ENCODE measurements at regions not wholly inside any gene's neighbourhood (a gene's known extent, or its start where the extent isn't known, plus 50 kb on each side); places are given as distances from the start of the nearest gene placed in this dataset.

- Histone ChIP-seq H3K4me2 (replicated peaks; ENCODE audit: low read depth, low read length, poor library complexity, severe bottlenecking) (no peak overlapping the region), H3K4me3 (ENCODE audit: control extremely low read depth in 1 of 5, extremely low read depth in 1 of 5, insufficient read depth in 1 of 5, low read depth in 2 of 5, low read length in 4 of 5) (no peak overlapping the region), H3K4me1 (ENCODE audit: control insufficient read depth in 2 of 2, insufficient read depth in 2 of 2, low read length in 2 of 2) (no peaks in the 10 kb centered on the region), H3K36me3 (replicated peaks in 1 of 2; ENCODE audit: control extremely low read depth in 1 of 2, control insufficient read depth in 1 of 2, extremely low read depth in 1 of 2, insufficient read depth in 2 of 2, low read length in 1 of 2) (no peaks in the 10 kb centered on the region), H3K79me2 (ENCODE audit: control insufficient read depth, insufficient read depth, low read length) (no peaks in the 10 kb centered on the region), H3K27me3 (replicated peaks in 1 of 4; ENCODE audit: control extremely low read depth in 1 of 4, control insufficient read depth in 3 of 4, insufficient read depth in 4 of 4, low read length in 3 of 4) (no peaks in the 10 kb centered on the region), H3K27ac (ENCODE audit: low read length in 2 of 2) (no peak overlapping the region), H4K20me1 (ENCODE audit: control insufficient read depth, insufficient read depth, low read length, poor library complexity, severe bottlenecking) (no peaks in the 10 kb centered on the region), H3K9me3 (ENCODE audit: control extremely low read depth in 1 of 3, control insufficient read depth in 2 of 3, insufficient read depth in 1 of 3, low read length in 2 of 3) (peaks cover 0 to 16% (median 14%) of the 10 kb centered on the region in 3 donors), H2AFZ (ENCODE audit: insufficient read depth, low read depth, low read length, poor library complexity, severe bottlenecking) (no peak overlapping the region), H3K9ac (ENCODE audit: low read length) (no peak overlapping the region)
- no peak for ATAC-seq (ENCODE audit: low read depth)
- ChIA-PET POLR2A (no interaction called here), CTCF (no interaction called here)
- WGBS (ENCODE audit: insufficient coverage), result 69% methylated on average over 1 of the region's 5 CpGs
- Mint-ChIP-seq H3K4me3 (no peak overlapping the region), H3K4me1 (no peaks in the 10 kb centered on the region), H3K27me3 (no peaks in the 10 kb centered on the region), H3K27ac (no peak overlapping the region), H3K9me3 (ENCODE audit: insufficient read depth) (peaks cover 8% of the 10 kb centered on the region)
- DNase-seq, result no peak
- TF ChIP-seq CTCF (IDR thresholded peaks at IDR 0.05) (no peak), EZH2 (IDR thresholded peaks at IDR 0.05; ENCODE audit: borderline replicate concordance, insufficient read depth, low read depth, low read length, poor library complexity, severe bottlenecking) (no peak)
- intact Hi-C loops (cut with micrococcal nuclease), result no loop called here
These were observed 93.0 kb upstream of the C2CD4B start for GRCh38 chr15:62257996-62258521.

- no peaks in the 10 kb centered on the region for H3K27me3 Mint-ChIP-seq
- CTCF ChIA-PET, result interaction anchor here (1.8 kb wide), 1 partner anchor 8 kb away, joined by 4 read pairs; no protein-coding TSS in a partner anchor
- 88% methylated on average over 4 of the region's 7 CpGs for WGBS (ENCODE audit: insufficient coverage)
- no peaks in the 10 kb centered on the region for H3K4me1 ChIP-seq (ENCODE audit: control insufficient read depth in 2 of 2, insufficient read depth in 2 of 2, low read length in 2 of 2)
- ATAC-seq (ENCODE audit: low read depth) (no peak), DNase-seq (no peak)
- intact Hi-C loops (cut with micrococcal nuclease), result no loop called here
- H3K4me2 ChIP-seq (replicated peaks; ENCODE audit: low read depth, low read length, poor library complexity, severe bottlenecking), result no peak overlapping the region
- no peaks in the 10 kb centered on the region for H3K4me1 Mint-ChIP-seq
- no peaks in the 10 kb centered on the region for H3K79me2 ChIP-seq (ENCODE audit: control insufficient read depth, insufficient read depth, low read length)
- H3K36me3 ChIP-seq (replicated peaks in 1 of 2; ENCODE audit: control extremely low read depth in 1 of 2, control insufficient read depth in 1 of 2, extremely low read depth in 1 of 2, insufficient read depth in 2 of 2, low read length in 1 of 2), result no peaks in the 10 kb centered on the region
- peaks cover 8% of the 10 kb centered on the region for H3K9me3 Mint-ChIP-seq (ENCODE audit: insufficient read depth)
- H3K9ac ChIP-seq (ENCODE audit: low read length), result no peak overlapping the region
- TF ChIP-seq CTCF (IDR thresholded peaks at IDR 0.05) (no peak), EZH2 (IDR thresholded peaks at IDR 0.05; ENCODE audit: borderline replicate concordance, insufficient read depth, low read depth, low read length, poor library complexity, severe bottlenecking) (no peak)
- no peak overlapping the region for H3K27ac Mint-ChIP-seq
- H3K4me3 ChIP-seq (ENCODE audit: control extremely low read depth in 1 of 5, extremely low read depth in 1 of 5, insufficient read depth in 1 of 5, low read depth in 2 of 5, low read length in 4 of 5), result no peak overlapping the region
- POLR2A ChIA-PET, result no interaction called here
- H4K20me1 ChIP-seq (ENCODE audit: control insufficient read depth, insufficient read depth, low read length, poor library complexity, severe bottlenecking), result no peaks in the 10 kb centered on the region
- no peaks in the 10 kb centered on the region for H3K27me3 ChIP-seq (replicated peaks in 1 of 4; ENCODE audit: control extremely low read depth in 1 of 4, control insufficient read depth in 3 of 4, insufficient read depth in 4 of 4, low read length in 3 of 4)
- H3K9me3 ChIP-seq (ENCODE audit: control extremely low read depth in 1 of 3, control insufficient read depth in 2 of 3, insufficient read depth in 1 of 3, low read length in 2 of 3), result peaks cover 0 to 46% (median 17%) of the 10 kb centered on the region in 3 donors
- no peak overlapping the region for H3K27ac ChIP-seq (ENCODE audit: low read length in 2 of 2)
- H3K4me3 Mint-ChIP-seq, result no peak overlapping the region
- no peak overlapping the region for H2AFZ ChIP-seq (ENCODE audit: insufficient read depth, low read depth, low read length, poor library complexity, severe bottlenecking)
These were observed 97.3 kb upstream of the C2CD4B start for GRCh38 chr15:62262305-62262941.

All from B cell (primary cell).